OCI-M1 (cell line): ENCODE measurements at regions not wholly inside any gene's neighbourhood (a gene's known extent, or its start where the extent isn't known, plus 50 kb on each side); places are given as distances from the start of the nearest gene placed in this dataset.

Experiments used
- DNase-seq: peaks from one replicate; lab custom pipeline; 2025; lab: John Stamatoyannopoulos, UW

- no peak for DNase-seq
Observed at GRCh38 chr11:121938076-121938475, 177.9 kb downstream of the BLID start.

GRCh38 chr11:121936781-121937447 is 179.1 kb downstream of the BLID start:
- no peak for DNase-seq

GRCh38 chr11:121936370-121936769 is 179.6 kb downstream of the BLID start:
- no peak for DNase-seq

GRCh38 chr11:121933694-121934093 is 182.3 kb downstream of the BLID start:
- DNase-seq = no peak

GRCh38 chr11:121933294-121933693 is 182.7 kb downstream of the BLID start:
- no peak for DNase-seq

- DNase-seq = no peak
Observed at GRCh38 chr11:121932646-121933185, 183.3 kb downstream of the BLID start.

- no peak for DNase-seq
Observed at GRCh38 chr11:121931748-121932352, 184.2 kb downstream of the BLID start.

- no peak for DNase-seq
Observed at GRCh38 chr11:121931121-121931520, 184.9 kb downstream of the BLID start.

- DNase-seq = no peak
Observed at GRCh38 chr11:121930004-121930965, 185.7 kb downstream of the BLID start.

- no peak for DNase-seq
Observed at GRCh38 chr11:121929581-121929980, 186.4 kb downstream of the BLID start.

- no peak for DNase-seq
Observed at GRCh38 chr11:121928597-121929580, 187.1 kb downstream of the BLID start.

- no peak for DNase-seq
Observed at GRCh38 chr11:121927789-121928188, 188.2 kb downstream of the BLID start.

GRCh38 chr11:121927097-121927785 is 188.8 kb downstream of the BLID start:
- no peak for DNase-seq

GRCh38 chr11:121924191-121924590 is 191.8 kb downstream of the BLID start:
- DNase-seq = no peak

- no peak for DNase-seq
Observed at GRCh38 chr11:121917482-121917881, 198.5 kb downstream of the BLID start.

- no peak for DNase-seq
Observed at GRCh38 chr11:121914508-121915059, 201.4 kb downstream of the BLID start.

GRCh38 chr11:121909596-121909995 is 206.4 kb downstream of the BLID start:
- DNase-seq = no peak

- no peak for DNase-seq
Observed at GRCh38 chr11:121907379-121907778, 208.6 kb downstream of the BLID start.

GRCh38 chr11:121904148-121904547 is 211.9 kb downstream of the BLID start:
- no peak for DNase-seq

- DNase-seq = no peak
Observed at GRCh38 chr11:121901886-121902285, 214.1 kb downstream of the BLID start.
